Bronchial epithelial cell (primary cell): ENCODE measurements at regions not wholly inside any gene's neighbourhood (a gene's known extent, or its start where the extent isn't known, plus 50 kb on each side); places are given as distances from the start of the nearest gene placed in this dataset.

ENCODE experiments used
- DNase-seq: peaks from one replicate; pipeline ENCODE4 v3.0.0-alpha.2; 2010; ENCODE audit warnings: low read depth
- FAIRE-seq: peaks from 2 replicates; lab custom pipeline; 2011; peaks lifted over from hg19 to GRCh38; lab: Jason Lieb, UNC
- H3K27me3 ChIP-seq: 2 replicates; pipeline ENCODE4 v1.5.1; 2011; ENCODE audit warnings: low read length; ENCODE audit not compliant: control insufficient read depth, insufficient read depth
- H3K36me3 ChIP-seq: 2 replicates; pipeline ENCODE4 v1.5.1; 2011; ENCODE audit warnings: low read length; ENCODE audit not compliant: control insufficient read depth, insufficient read depth
- H3K4me3 ChIP-seq: 2 replicates; pipeline ENCODE4 v1.5.1; 2011; ENCODE audit warnings: mild to moderate bottlenecking, low read depth, low read length, control low read depth
- TF ChIP-seq, protein P1 (sequence below): IDR thresholded peaks from 2 replicates; pipeline ENCODE4 v1.5.1; 2011; ENCODE audit warnings: mild to moderate bottlenecking, moderate library complexity, low read length, control low read depth, inconsistent platforms; ENCODE audit not compliant: insufficient read depth, severe bottlenecking

DNA sequence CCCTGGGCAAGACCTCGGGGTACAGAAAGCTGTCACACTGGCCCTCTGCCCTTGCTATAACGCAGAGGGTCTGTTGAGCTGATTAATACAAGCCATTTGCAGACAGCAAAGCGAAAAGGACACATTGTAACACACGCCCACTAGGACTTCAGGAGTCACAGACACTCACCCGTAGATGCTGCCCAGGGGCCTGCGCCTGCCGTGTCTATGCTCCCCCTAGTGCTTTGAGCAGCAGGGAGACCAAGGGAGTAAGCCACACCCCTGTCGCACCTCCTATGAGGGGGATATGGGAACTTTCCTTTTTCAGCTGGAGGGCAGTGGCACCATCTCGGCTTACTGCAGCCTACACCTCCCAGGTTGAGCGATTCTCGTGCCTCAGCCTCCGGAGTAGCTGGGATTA lies 1930.2 kb downstream of the OLFM4 start:
- Histone ChIP-seq H3K36me3 (no peaks in the 10 kb centered on the region), H3K27me3 (no peaks in the 10 kb centered on the region), H3K4me3 (no peak overlapping the region)
- TF ChIP-seq, protein P1, sequence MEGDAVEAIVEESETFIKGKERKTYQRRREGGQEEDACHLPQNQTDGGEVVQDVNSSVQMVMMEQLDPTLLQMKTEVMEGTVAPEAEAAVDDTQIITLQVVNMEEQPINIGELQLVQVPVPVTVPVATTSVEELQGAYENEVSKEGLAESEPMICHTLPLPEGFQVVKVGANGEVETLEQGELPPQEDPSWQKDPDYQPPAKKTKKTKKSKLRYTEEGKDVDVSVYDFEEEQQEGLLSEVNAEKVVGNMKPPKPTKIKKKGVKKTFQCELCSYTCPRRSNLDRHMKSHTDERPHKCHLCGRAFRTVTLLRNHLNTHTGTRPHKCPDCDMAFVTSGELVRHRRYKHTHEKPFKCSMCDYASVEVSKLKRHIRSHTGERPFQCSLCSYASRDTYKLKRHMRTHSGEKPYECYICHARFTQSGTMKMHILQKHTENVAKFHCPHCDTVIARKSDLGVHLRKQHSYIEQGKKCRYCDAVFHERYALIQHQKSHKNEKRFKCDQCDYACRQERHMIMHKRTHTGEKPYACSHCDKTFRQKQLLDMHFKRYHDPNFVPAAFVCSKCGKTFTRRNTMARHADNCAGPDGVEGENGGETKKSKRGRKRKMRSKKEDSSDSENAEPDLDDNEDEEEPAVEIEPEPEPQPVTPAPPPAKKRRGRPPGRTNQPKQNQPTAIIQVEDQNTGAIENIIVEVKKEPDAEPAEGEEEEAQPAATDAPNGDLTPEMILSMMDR = no peak
- FAIRE-seq (no peak), DNase-seq (no peak)

DNA sequence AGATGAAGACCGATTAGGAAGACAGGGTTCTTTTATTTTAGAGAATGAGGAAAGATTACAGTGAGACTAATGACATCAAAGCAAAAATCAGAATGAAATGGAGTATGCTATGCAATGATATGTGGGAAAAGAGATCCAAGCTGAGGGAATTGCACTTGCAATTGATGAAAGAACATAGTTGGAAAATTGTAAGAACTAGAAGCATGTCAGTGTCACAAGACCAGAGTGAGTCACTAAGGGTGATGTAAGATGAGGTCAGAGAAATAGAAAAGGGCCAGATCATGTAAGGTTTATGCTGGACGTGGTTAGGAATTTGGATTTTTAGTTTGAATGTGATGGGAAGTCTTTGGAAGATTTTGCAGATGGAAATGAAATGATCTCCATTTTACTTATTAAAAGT lies 1937.3 kb downstream of the OLFM4 start:
- DNase-seq (peak; percentile 8), FAIRE-seq (no peak)
- TF ChIP-seq, protein P1 = no peak
- Histone ChIP-seq H3K4me3 (no peak overlapping the region), H3K27me3 (no peaks in the 10 kb centered on the region), H3K36me3 (no peaks in the 10 kb centered on the region)

DNA sequence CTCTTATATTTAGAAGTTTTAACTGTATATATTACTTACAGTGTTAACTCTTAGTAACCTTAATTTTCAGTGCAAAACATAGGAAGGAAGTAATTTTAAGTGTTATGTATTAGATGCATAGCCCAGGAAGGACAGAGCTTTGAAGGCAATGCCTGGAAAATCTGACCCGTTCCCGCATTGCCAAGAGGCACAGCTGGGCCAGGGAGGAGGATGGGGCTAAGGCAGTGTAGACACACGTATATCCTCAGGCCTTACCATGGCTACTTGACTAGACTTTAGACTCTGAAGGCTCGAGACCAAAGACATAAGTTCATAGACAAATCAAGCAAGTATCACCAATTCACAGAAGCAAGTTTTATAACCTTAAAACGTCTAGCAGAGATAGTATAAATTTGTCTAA lies 1944.2 kb downstream of the OLFM4 start:
- Histone ChIP-seq H3K27me3 (no peaks in the 10 kb centered on the region), H3K36me3 (no peaks in the 10 kb centered on the region), H3K4me3 (no peak overlapping the region)
- DNase-seq = no peak
- TF ChIP-seq, protein P1 = no peak
- FAIRE-seq = no peak

DNA sequence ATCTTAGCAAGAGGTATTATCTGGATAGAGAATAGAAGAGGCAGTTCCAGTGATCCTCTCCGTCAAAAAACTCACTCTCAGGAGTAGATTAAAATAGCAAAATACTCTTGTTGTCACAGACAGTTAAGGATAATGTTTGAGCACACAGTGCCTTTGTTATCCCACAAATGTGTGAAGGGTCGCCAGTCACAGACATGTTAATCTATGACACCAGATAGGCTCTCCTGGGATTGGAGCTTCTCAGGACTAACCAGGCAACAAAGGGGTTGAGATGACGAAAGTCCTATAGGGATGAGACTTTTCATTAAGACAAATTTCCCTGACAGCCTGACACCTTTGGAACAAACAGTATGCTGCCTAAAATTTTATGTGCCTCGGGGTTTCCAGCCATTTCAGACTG lies 1947.1 kb downstream of the OLFM4 start:
- Histone ChIP-seq H3K27me3 (no peaks in the 10 kb centered on the region), H3K36me3 (no peaks in the 10 kb centered on the region), H3K4me3 (no peak overlapping the region)
- FAIRE-seq (no peak), DNase-seq (no peak)
- TF ChIP-seq, protein P1 = no peak

DNA sequence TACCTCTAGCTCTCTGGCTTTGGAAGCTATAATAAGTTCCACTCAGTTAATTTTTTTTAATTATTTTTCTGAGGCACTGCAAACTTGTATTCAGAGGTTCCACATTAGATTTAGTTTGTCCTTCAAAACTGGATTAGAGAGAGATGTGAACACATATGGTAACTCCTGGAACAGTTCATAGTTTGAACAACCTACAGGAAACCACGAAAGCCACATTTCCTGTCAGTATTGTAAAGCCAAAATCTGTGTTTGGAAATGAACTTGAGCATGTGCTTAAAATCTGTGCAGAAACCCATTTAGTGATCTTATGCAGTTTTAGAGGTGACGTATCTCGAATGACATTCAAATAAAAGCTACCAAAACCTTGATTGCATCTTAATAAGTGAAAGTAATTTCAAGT lies 1952.0 kb downstream of the OLFM4 start:
- DNase-seq = no peak
- Histone ChIP-seq H3K36me3 (no peaks in the 10 kb centered on the region), H3K27me3 (no peaks in the 10 kb centered on the region), H3K4me3 (no peak overlapping the region)
- no peak for FAIRE-seq
- TF ChIP-seq, protein P1 = no peak

DNA sequence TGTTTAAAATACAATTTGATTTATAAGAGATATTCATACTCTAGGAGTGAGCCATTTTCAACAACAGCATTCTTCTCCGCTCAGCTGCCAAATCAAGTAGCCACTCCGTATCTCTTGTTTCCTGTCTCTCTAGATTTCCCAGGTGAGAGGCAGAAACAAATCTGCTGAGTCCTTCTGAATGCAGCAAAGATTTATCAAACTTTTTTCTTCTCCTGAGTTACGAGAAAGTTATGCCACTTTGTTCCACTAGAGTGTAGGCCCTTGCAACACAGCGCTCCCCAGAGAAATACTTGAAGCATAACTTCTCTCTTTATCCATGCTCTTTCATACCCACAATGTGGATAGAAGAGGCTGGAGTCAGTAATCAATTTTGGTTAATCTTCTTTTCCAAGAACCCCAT lies 1960.8 kb downstream of the OLFM4 start:
- Histone ChIP-seq H3K4me3 (no peak overlapping the region), H3K27me3 (no peaks in the 10 kb centered on the region), H3K36me3 (no peaks in the 10 kb centered on the region)
- FAIRE-seq (no peak), DNase-seq (no peak)
- TF ChIP-seq, protein P1 = no peak
